Stimulated activated CD8-positive, alpha-beta memory T cell treated with anti-CD3 and anti-CD28 coated beads, Interleukin-7, amount 100 ng/mL, for 4 hours (primary cell): ENCODE measurements at regions not wholly inside any gene's neighbourhood (a gene's known extent, or its start where the extent isn't known, plus 50 kb on each side); places are given as distances from the start of the nearest gene placed in this dataset.
"Not testable (repeated sequence)": the region's sequence is repeated elsewhere in the genome, so short reads cannot be mapped to it uniquely, and the experiment has no call there.

Source experiments
- DNase-seq, 2 donors: peaks; one replicate each; pipeline ENCODE4 v3.0.0-alpha.2; 2020; ENCODE audit warnings: low read depth in 2 of 2

DNA sequence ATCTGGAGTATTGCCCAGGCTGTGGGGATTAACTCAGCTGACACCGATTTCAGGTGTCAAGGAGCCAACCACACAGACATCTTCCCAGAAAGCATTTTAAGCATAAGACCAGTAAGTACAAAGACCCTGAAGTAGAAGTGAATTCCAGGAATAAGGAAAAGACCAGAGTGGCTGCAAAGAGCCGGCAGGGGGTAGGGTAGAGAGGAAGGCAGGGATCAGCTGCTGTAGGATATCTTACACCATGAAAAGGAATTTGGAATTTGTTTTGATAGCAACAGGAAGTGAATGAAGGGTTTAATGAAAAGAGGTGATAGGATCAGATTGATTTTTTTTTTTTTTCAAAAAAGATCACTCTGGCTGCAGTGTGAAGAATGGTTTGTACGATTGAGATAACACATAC lies 113.6 kb upstream of the PPARGC1A start:
- no peak for DNase-seq

DNA sequence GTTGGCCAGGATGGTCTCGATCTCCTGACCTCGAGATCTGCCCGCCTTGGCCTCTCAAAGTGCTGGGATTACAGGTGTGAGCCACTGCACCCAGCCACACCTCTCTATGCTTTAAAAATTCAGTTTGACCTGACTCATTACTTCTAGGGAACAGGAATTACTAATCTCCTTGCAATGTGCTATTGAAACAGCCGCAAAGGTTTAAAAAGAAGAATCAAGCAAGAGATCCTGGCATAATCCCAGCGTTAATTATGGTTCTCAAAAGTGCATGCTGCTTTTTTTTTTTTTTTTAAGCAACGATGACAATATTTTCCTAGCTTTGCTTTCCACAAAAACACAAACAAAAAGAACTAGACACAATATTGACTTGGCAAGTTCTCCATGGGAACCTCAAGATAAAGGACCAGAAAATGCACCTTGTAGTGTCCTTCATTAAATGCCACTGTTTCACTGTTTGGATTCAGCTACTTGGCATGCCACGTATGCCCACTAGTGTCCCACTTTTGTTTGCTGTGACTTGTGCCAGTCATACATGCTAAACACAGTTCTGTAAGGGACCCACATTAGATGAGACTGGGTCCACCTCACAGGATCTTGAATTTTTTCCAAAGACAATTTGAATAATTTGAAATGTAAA lies 112.6 kb upstream of the PPARGC1A start:
- DNase-seq = no peak

DNA sequence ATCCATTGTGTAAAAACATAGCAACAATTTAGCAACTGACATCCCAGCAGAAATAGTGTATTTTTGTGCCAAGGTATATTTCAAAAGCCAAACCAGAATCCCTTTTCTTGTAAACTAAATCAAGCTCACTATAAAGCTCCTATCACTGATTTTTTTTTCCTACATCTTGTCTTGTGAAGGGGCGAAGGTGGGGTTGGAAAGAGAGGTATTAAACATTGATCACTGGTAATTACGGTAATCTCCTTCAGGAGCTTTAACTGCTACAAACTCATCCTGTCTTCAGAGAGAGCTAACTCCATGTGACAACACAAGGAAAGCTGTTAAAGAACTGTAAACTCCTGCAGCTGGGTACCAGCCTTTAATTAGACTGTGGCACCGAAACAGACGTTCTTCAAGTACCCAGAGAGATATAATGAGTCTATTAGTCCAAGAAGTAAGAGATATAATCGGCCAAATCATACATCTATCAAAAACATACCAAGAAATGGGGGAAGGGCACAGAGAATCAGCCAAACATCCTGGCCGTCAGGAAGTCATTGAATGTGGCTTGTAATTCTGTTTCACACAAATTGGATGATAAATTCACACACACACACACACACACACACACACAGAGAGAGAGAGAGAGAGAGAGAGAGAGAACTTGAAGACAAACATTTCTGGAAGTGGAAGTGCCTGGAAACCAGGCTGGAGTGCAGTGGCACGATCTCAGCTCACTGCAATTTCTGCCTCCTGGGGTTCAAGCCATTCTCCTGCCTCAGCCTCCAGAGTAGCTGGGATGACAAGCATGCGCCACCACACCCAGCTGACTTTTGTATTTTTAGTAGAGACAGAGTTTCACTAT lies 111.9 kb upstream of the PPARGC1A start:
- DNase-seq = no peak

DNA sequence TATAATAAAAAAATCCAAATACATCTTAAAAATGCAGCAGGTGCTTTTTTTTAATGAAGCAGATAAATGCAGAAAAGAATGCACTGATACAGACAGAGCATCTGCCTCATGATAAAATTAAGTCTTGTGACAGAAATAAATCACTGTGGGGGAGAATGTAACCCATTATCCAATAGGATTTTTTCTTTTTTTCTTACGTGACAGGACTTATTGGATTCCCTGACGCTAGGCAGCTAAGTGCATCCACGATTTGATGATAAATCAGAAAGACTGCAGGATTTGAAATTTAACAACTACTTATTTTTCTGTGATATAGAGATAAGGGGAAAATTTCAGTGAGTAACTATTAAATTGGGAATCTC lies 110.6 kb upstream of the PPARGC1A start:
- no peak for DNase-seq

DNA sequence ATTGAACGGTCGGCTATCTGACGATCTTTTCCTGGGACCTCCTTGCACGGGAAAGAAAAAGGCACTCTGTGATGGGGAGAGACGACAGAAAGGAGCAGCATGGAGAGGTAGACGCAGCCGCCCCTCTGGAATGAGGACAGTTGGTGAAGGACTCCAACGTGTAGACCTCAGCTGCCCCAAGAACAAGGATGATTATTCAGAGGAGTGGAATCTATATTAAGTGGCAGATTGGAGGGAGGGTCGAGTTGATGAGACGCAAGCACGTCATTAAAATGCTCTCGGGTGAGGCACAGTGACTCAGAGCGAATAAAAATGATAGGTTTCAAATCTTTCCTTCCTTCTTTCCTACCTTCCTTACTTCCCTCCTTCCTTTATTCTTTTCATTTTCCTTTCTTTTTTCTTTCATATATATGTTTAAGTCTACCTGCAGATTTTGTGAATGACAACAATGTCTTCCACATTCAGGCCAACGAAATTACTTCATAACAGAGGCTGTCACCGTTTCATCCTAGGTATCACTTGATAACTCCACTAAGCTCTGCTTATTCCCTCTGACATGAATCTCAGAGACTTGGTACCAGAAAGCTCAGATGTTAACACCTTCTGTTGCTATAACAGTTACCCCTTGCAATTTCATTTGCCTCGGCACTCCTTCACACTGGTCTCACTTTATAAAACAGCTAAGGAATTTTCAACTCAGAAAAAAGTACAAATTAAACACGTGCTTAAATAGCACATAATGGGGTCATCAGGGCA lies 110.0 kb upstream of the PPARGC1A start:
- no peak for DNase-seq

DNA sequence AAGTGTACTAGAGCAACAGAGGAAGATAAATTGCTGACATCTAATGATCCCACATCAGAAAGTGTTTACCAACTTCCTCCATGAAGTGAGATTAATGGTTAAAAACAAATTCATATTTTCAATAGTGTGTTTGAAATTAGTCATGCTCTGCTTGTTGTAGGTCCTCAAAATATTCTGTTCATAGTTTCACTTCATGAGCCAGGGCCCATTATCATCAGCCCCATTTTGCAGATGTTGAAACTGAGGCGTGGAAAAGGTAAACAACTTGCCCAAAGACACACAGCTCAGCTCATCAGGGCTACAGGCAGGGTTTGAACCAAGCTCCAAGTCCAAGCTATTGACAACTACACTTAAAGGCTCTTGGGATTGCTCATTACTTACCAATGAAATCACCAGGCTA lies 103.5 kb upstream of the PPARGC1A start:
- no peak for DNase-seq

DNA sequence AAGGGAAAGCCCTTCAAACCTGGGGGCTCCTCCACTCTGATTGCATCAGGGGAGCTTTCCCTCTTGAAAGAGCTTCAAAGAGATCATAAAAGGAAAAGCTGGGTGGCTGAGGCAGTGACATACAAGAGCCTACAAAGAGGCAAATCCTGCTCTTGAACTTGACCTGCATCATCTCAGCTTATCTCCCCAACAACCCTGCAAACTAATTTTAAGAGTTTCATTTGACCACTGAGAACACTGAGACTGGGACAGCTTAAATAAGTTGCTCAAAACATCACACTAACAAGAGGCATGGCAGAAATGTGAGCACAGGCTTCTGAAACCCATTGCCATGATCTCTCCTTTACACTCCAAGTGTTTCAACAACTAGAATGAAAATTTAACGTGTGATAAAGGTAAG lies 101.6 kb upstream of the PPARGC1A start:
- DNase-seq = no peak

DNA sequence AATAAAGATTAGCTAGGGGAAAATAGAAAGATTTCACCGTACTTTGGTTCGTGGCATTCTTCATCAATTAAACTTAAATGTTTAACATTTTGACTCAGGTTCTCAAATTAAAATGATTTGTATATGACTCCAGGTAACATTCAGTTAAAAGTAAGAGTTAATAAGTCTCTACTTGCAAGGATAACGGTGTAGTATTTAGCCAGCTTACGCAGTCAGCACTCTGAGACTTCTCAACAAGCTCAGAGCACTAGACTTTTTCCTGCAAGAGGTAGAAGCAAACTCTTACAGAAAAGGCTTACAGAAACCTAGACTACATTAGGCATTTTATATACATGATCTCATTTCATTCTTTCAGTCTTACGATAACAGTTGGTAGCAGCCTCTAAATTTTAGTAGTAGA lies 96.4 kb upstream of the PPARGC1A start:
- no peak for DNase-seq

DNA sequence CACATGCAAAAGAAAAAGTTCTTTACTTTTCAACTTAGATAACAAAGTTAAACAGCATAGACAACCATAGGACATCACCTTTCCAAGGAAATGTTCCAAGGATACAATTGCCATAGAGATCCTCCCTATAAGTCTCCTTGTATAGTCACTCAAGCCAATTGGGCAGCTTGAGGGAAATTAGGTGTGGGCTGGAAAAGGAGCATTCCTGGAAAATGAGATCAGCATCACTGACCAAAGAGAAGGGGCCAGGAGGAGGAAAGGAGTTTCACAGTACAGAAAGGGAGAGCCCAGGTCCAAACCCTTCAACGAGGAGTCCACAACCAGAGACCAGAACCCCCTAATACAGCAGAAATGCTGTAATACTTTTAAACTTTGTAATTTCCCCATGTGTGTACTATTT lies 91.5 kb upstream of the PPARGC1A start:
- DNase-seq = no peak

DNA sequence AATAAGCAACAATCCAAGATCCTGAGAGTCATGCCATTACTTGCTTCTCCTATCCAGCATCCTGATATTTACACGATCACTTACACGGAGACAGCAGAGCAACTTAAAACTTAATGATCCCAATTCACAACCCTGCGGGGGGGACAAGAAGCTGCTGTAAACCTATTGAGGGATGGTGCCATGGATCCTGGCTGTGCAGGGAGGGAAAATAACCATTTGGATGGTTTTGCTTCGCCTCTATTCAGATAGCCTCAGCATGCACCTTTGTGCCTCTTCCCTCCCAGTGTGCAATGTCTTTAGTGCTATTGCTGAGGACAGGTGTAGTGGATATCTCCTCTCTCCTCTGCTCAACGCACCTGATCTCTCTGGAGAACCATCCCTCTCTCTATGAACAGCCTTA lies 89.7 kb upstream of the PPARGC1A start:
- DNase-seq = no peak

DNA sequence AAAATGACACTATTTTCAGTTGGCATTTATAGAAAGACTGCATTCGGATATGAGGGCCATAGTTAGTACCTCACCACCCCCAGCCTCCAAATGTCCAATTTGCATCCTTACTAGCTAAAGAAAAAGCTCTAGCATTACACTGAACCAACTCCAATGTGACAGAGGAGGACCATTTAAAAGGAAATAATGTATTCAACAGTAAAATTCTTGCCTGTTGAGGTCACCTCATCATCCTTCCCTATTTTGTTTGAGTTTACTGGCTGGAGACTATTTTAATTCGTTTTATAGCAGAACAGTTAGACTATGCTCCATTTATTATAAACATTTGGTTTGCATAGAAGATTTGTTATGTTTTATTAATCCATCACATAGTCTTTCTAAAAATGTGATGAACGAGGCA lies 88.2 kb upstream of the PPARGC1A start:
- DNase-seq = no peak

DNA sequence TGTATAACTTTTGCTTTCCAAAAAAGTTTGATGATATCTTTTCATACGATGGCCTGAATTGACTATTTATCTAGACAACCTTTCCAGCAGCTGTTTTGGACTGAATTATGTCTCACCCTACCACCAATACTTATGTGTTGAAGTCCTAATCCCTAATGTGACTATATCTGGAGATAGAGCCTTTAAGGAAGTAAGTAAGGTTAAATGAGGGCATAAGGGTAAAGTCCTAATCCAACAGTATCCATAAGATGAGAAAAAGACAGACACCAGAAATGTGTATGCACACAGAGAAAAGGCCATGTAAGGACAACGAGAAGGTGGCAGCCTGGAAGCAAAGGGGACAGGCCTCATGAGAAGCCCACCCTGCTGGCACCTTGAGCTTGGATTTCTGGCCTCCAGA lies 86.6 kb upstream of the PPARGC1A start:
- DNase-seq = no peak

DNA sequence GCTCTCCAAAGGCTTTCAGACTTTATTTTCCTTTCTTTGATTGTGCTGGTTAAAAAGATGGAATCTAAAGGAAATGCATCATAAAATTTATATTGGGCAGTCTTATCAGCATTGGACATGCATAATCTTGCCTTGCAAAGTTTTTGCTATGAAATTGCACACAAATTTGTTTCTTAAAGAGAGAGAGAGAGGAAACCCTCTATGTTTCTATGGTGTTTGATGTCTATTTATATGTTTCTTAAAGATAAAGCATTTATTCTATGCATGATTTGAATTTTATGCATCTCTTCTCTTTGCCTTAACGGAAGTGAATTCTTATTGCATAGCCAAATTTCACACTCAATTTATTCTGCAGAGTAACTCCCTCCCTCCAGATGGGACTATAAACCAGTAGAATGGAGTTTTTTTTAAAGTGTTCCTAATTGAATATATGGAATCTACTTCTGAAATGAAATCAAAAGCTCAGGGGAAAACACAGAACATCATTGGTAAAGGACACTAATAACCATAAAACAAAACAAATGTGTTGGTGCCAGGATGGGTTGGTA lies 83.5 kb upstream of the PPARGC1A start:
- no peak for DNase-seq

DNA sequence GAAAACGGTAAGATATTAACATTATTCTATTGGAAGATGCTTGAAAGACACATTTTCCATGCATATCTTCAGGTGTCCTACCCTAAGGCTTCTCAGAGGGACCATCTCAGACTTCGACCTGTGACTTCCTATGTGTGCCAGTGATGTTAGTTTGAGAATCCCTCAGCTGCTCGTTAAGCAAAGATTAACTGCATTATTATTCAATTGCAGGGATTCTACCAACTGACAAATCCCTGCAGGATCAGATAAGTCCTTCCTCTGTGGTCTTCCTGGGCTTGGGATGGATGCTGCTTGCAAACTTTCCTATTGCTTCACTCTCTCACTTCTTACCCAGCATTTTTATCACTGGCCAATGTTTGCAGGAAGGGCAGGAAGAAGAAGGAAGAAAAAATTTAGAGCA lies 83.0 kb upstream of the PPARGC1A start:
- no peak for DNase-seq

DNA sequence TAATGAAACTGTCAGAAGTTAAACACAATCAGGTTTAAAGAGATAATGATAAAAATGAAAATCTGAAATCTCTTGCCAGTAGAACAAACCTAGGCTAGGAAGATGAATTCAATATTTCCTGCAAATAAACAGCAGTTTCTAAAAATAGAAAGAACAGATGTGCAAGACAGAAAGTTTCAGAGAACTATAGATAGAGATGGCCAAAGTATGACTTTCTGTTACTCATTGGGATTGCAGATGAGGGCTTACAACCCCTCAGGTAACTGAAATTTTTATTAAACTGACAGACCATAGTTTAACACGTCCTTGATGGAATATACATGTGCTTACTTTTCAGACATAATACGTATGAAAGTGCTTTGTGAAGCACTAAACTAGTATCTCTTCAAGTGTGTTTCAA lies 82.3 kb upstream of the PPARGC1A start:
- no peak for DNase-seq

DNA sequence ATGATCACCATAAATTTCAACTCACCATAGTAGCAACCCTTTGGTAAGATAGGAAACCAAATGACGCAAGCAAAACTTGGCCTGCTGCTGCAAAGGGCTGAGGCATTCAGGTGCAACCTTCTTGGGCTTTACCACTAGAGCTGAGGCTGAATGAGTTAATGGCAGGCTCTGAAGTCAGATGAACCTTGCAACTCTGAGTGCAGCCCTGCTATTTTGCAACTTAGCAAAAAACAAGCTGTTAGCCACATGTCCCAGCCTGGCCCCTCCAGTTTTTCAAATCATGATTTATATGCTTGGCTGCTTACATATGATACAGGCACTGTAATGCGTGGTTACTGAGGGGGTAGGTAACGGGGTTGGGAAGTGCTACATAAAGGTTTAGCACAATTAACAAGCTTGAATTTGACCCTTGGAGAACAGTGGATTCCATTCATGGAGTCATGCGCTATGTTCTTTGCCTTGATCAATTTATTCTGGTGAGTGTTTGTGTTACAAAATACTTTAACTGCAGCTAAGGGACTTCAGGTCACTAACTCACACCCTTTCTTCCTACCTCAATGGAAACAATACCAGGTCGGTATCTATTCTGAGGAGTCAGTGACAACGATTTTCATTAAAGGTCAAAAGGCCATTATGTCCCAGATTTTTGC lies 80.5 kb upstream of the PPARGC1A start:
- no peak for DNase-seq

DNA sequence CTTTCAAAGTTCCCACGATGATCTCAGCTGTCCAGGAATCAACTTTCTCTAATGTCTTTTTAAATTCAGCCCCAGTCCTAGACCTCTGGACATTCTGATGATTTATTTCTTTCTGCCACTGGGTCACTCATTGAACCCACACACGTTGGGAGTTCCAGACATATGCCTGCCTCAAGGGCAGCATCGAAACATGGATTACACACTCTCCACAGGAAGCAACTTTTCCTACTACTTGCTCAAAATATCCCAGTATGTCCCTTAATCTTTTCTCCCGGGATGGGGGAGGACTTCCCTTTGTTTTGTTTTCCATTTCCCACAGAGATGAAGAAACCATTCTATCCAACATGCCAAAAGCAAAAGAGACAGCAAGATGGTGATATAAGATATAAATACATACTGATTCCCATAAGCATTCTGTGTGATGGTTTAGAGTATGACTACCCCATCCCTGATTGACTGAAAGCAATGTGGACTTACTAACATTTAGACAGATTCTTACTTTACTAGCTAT lies 79.8 kb upstream of the PPARGC1A start:
- DNase-seq = no peak

DNA sequence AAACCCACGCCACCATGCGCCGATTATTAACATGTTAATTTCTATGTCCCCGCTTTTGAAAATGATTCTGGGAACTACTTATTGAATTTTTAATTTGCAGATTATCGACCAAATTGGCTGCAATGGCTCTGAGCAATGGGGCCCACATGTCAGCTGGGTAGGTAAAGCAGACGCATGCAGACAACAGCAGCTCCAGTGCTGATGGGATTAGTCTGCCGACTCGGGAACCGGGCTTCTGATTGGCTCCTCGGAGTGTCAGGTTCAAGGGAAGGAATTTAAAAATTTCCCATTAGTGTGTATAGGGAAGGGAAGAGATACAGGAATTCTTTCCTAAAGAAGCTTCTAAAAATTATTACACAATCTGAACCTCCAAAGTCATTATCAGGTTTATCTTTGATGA lies 77.4 kb upstream of the PPARGC1A start:
- DNase-seq = no peak

DNA sequence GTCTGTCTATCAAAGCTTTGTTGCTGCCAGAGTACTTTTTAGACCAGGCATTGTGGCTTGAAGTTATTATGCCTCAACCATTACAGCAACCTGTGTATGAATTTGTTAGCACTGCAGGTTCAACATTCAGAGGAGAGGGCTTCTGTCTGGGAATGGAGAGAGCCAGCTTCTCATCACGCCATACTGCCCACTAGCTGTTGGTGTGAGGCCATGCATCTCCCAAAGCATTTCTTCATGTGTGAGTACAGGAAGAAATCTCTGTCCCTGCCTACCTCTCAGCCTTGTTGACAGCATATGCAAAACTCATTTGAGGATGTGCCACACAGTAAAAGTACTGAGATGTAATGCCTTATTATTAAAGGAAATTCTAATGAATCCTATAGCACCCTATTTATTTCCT lies 76.9 kb upstream of the PPARGC1A start:
- DNase-seq = no peak

DNA sequence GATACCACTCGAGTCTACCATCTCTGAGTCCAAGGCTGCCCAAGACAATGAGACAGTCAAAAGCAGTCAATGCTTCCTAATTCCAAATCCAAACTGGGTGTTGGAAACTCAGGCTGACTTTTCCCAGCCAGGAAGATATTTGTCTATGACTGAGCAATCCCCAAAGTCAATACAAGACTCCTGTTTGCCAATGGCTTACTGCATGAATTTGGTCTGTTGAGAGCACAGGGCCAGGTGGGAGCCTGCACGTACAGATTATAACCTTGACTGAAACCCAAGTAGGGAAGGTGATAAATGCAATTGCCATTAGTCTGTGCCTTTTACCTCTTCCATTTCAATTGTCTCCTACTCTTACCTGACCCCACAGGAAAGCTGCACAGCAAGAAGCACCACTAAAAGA lies 72.6 kb upstream of the PPARGC1A start:
- no peak for DNase-seq

DNA sequence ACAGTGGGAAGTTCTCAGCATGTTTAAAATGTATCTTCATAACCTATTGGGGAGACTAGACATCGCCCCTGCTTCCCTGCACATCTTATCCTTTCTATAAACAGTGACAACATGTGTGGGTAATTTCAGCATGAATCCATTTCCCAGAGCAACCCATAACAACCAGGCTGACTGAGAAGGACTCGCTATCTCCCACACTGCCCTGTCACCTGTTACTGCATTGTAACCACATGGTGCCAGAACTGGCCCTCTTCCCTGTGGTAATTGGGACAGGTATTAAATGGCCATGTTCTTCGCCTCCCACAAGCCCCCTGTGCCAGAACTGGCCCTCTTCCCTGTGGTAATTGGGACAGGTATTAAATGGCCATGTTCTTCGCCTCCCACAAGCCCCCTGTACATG lies 71.5 kb upstream of the PPARGC1A start:
- not testable (repeated sequence) for DNase-seq
